ENCODE measurements at regions not wholly inside any gene's neighbourhood (a gene's known extent, or its start where the extent isn't known, plus 50 kb on each side); places are given as distances from the start of the nearest gene placed in this dataset.

GRCh38 chr14:53495846-53496343 lies 342.8 kb upstream of the DDHD1 start:
- TF ChIP-seq ATF3 (IDR thresholded peaks at IDR 0.05; ENCODE audit: insufficient read depth, low read depth, low read length) (no peak), TBP (IDR thresholded peaks at IDR 0.05; ENCODE audit: low read depth, low read length) (no peak), POLR2A (IDR thresholded peaks at IDR 0.05; ENCODE audit: control extremely low read depth in 1 of 2, low read depth in 2 of 2, low read length in 2 of 2) (no peak), CTCF (IDR thresholded peaks at IDR 0.05; ENCODE audit: control extremely low read depth in 1 of 3, insufficient read depth in 1 of 3, low read depth in 1 of 3, low read length in 3 of 3) (no peak), TCF12 (IDR thresholded peaks at IDR 0.05; ENCODE audit: low read depth, low read length) (no peak)

All from H1 (cell line).